ENCODE measurements at regions not wholly inside any gene's neighbourhood (a gene's known extent, or its start where the extent isn't known, plus 50 kb on each side); places are given as distances from the start of the nearest gene placed in this dataset.

- H3K4me3 ChIP-seq (ENCODE audit: low read length): no peak overlapping the region
- no peak for DNase-seq (ENCODE audit: low read depth)
- no peak for TF ChIP-seq CTCF (conservative IDR thresholded peaks at IDR 0.05; ENCODE audit: low read depth, low read length)
Observed at GRCh38 chr13:22253107-22253506, 582.2 kb downstream of the FGF9 start.

- H3K4me3 ChIP-seq (ENCODE audit: low read length): no peak overlapping the region
- no peak for DNase-seq (ENCODE audit: low read depth)
- TF ChIP-seq CTCF (conservative IDR thresholded peaks at IDR 0.05; ENCODE audit: low read depth, low read length): peak; percentile 48
Observed at GRCh38 chr13:22256111-22256639, 585.3 kb downstream of the FGF9 start.

GRCh38 chr13:22262001-22262885, 591.4 kb downstream of the FGF9 start:
- no peak for TF ChIP-seq CTCF (conservative IDR thresholded peaks at IDR 0.05; ENCODE audit: low read depth, low read length)
- no peak for DNase-seq (ENCODE audit: low read depth)
- H3K4me3 ChIP-seq (ENCODE audit: low read length): no peak overlapping the region

GRCh38 chr13:22263185-22263584, 592.3 kb downstream of the FGF9 start:
- TF ChIP-seq CTCF (conservative IDR thresholded peaks at IDR 0.05; ENCODE audit: low read depth, low read length): no peak
- H3K4me3 ChIP-seq (ENCODE audit: low read length): no peak overlapping the region
- DNase-seq (ENCODE audit: low read depth): no peak

- H3K4me3 ChIP-seq (ENCODE audit: low read length): no peak overlapping the region
- no peak for TF ChIP-seq CTCF (conservative IDR thresholded peaks at IDR 0.05; ENCODE audit: low read depth, low read length)
- DNase-seq (ENCODE audit: low read depth): no peak
Observed at GRCh38 chr13:22265563-22265962, 594.7 kb downstream of the FGF9 start.

- no peak for TF ChIP-seq CTCF (conservative IDR thresholded peaks at IDR 0.05; ENCODE audit: low read depth, low read length)
- no peak for DNase-seq (ENCODE audit: low read depth)
- H3K4me3 ChIP-seq (ENCODE audit: low read length): no peak overlapping the region
Observed at GRCh38 chr13:22270881-22271280, 600.0 kb downstream of the FGF9 start.

- no peak for DNase-seq (ENCODE audit: low read depth)
- no peak for TF ChIP-seq CTCF (conservative IDR thresholded peaks at IDR 0.05; ENCODE audit: low read depth, low read length)
- no peak overlapping the region for H3K4me3 ChIP-seq (ENCODE audit: low read length)
Observed at GRCh38 chr13:22271903-22272302, 601.0 kb downstream of the FGF9 start.

Measured in retinal pigment epithelial cell (primary cell).